Activated T-cell treated with anti-CD3 and anti-CD28 coated beads for 48 hours (primary cell): ENCODE measurements at regions not wholly inside any gene's neighbourhood (a gene's known extent, or its start where the extent isn't known, plus 50 kb on each side); places are given as distances from the start of the nearest gene placed in this dataset.
"Not testable (repeated sequence)": the region's sequence is repeated elsewhere in the genome, so short reads cannot be mapped to it uniquely, and the experiment has no call there.

Experiments
- DNase-seq: peaks from one replicate; pipeline ENCODE4 v3.0.0-alpha.2; 2020; ENCODE audit warnings: low read depth

DNA sequence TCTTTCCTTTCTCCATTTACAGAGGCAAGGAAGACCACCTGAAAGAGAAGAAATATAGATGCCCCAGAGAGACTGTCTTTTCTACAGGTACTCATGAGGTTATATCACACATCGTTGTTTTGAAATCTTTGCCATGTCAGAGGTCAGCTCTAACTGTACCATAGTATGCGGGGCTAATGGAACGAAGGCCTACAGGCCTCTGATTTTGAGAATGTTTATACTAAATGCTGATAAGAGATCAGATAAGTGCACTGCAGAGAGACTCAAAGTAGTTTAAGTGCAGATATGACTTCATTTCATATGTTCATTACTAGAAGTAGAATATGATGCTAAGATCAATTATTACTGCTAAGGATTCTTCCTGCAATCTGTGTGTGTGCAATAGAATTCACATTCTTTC, 1005.0 kb downstream of the GALC start:
- DNase-seq, result no peak

DNA sequence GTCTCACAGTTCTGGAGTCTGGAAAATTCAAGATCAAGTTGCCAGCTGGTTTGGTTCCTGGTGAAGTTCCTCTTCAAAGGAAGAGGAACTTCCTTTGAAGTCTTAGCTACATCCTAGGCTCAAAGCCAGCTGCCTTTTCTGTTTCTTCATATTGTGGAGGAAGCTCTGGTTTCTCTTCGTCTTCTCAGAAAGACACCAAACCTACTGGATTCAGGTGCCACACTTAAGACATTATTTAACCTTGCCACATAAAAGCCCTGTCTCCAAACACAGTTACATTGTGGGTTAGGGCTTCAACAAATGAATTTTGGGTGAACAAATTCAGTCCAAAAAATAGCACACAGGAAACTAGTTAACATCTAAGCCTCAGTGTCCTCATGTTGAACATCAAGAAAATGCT, 1019.8 kb downstream of the GALC start:
- DNase-seq, result no peak

DNA sequence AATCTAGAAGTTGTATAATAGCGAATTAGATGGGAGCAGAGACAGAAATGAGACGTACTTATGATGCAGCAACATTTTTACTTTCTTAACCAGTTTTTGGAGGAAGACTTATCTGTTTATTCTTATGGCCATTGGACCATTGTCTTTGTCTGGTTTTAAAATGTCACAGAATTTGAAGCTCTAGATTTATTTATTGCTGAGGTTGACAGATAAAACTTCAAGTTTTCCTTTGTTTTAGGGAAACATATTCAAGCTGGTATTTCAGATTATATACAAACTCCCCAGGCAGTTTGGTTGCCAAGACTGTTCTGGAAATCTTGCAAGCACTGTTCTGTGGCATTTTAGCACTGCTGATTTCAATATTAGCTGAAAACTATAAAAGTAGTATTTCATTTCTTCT, 1021.7 kb downstream of the GALC start:
- no peak for DNase-seq

DNA sequence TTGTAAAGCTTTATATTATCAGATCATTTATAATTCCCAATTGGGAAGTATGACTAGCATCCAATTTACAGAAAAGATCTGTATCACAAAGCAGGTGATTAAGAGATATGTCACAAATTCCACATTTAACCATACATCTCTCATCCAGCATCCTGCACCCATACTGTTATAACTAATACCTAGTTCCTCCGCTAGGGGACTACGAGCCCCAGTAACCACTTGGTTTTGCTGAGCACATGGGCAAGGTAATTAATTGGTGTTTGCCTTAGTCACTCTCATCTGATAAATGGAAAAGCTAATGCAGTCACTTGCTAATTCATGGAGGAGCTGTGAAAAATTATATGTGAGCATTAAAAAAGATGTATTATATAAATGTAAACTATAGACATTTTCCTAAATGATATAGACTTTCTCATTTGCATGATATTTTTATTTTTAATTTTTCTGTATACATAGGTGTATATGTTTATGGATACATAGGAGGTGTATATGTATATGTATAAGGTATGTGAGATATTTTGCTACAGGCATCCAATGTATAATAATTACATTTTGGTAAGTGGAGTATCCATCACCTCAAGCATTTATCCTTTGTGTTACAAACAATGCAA, 1031.8 kb downstream of the GALC start:
- no peak for DNase-seq

DNA sequence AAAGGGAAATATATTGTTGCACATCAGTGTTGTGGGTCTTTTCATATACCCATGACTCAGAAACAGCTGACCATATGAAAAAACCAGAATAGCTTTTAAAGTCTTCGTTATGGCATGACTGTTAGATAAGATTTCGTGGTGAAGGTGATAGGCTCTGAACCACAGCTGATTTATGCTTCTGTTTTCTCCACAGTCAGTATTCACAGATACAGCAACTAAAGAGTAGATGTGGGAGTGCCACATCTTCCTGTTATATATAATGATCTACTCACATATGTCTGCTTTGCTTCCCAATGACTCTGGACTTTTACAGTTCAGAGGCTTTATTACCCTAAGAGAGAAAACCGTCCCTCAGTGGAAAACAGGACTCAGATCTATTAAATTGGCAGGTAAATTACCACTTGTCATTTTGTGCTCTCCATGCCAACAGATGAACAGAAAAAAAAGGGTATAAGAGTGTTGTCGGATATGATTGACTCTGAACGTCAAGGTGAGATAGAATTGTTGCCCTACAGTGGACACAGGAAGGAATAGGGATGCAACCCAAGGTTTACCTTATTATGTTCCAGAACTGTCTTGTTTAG, 1037.1 kb downstream of the GALC start:
- no peak for DNase-seq

DNA sequence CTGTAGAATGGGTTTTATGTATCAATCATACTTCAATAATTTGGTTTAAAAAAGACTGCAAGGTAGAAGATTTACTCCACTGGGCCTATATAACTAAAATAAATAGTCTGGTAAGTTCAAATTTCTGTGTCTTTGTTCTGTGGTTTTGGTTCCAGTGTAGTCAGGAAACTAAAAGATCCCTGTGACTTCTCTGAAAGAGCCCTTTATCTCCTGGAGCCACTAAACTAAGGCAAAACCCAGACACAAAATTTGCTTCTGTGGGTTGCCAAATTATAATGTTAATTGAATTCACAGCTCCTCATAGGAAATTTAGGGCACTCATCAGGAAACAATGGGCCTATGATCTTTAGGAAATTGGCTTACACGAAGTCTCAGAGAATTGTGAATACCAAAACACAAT, 1038.4 kb downstream of the GALC start:
- no peak for DNase-seq

DNA sequence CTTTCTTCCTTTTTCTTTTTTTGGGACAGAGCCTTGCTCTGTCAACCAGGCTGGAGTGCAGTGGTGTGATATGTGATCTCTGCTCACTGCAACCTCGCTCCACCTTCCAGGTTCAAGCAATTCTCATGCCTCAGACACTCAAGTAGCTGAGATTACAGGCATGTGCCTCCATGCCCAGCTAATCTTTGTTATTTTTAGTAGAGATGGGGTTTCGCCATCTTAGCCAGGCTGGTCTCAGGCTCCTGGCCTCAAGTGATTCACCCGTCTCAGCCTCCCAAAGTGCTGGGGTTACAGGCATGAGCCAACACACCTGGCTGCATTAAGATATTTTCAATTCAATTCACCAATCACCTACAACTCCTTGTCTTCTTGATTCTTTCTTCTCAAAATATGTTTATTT, 1046.5 kb downstream of the GALC start:
- DNase-seq, result no peak

DNA sequence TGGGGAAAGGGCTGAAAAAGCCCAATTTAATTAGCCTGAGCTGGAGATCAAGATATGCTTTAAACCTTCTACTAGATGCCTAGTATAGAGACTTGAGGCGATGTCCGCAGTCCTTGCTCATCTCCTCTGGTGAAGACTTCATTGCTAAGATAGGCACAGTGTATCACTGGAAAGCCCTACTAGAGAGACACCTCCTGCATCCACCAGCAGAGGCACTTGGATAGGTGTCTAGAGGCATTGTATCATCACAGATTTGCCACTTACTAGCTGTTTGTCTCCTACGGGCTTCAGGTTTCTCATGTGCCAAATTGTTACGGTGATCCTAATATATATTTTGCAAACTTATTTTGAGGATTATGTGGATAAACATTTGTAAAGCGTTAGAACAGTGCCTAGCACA, 1048.5 kb downstream of the GALC start:
- no peak for DNase-seq

DNA sequence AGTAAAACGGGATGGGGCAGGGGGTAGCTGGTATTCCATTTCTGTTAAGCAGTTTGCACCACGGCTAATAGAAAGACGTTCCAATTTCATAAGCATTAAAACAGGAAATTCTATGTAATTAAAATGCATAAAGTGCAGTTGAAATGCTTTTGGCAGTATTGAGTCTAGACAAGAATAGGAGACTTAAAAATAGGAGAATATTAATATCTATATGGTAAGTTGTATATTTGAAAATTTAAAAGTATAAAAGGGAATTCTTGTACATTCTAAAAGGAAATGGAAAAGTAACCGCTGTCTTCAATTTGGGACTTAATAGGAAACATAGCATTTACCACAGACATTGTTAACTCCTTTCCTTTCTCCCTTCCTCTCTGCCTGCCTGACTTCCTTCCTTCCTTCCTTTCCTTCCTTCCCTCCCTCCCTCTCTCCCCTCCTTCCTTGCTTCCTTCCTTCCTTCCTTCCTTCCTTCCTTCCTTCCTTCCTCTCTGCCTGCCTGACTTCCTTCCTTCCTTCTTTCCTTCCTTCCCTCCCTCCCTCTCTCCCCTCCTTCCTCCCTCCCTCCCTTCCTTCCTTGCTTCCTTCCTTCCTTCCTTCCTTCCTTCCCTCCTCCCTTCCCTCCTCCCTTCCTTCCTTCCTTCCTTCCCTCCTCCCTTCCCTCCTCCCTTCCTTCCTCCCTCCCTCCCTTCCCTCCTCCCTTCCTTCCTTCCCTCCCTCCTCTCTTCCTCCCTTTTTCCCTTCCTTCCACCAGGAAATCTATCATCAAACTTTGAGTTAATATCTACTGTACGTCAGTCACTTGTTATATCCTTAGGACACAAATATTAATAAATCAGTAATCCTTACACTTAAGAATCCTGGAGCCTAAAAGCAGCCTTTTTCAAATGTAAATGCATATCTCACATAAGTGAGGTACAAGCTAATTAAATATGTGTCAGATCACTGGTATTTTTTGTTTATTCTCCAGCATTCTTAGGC, 1049.3 kb downstream of the GALC start:
- no peak for DNase-seq

DNA sequence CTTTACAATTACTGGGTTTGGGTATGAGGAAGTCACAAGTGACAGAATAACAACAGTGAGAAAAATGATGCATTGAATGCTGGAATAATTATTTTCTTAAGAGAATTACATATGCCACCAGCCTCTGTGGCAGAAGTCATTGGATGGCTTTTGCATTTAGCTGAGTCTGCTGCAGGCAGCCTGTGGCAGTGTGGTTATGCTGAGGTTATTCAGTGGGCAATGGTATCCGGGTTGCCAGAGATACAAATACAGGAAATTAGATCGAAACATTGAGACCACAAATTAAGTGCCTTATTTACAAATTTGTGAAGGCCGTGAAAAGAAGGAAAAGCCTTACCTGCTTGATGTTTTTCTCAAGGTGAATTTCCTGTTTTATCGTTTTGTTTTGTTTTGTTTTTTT, 1050.0 kb downstream of the GALC start:
- DNase-seq, result no peak

DNA sequence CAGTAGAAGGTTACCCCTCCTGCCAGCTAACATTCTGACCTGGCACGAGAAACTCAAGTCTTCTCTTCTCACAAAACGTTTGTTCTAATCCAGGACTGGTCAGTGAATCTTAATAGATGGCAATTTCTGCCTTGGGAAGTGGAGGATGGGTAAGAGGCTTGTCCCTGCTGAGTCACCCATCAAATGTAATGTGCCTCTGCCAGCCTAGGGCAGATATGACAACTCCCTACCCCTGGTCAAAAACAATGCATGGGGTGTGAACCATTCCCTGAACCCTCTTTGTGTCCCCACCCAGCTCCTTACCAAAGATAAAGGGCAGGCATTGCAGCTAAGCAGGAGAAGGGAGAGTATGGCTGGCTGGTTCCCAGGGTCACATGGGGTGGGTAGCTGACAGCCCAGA, 1052.9 kb downstream of the GALC start:
- no peak for DNase-seq

DNA sequence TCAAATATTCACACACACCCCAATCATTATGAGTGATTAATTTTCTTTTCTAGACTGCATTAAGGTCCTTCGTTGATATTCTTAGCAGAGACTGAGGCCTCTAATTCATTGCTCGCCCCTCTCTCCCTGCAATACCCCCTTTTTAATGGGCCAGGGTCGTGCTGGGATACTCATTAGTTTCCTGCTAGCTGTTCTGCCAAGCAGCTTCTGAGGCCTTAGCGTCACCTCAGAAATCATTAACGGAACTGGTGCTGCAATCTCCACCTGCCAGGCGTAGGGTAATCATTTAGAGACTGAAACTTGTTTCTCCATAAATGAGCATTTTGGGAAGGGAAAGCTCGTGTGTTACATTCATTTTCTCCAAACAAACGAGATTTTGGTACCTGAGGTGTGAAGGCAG, 1054.7 kb downstream of the GALC start:
- no peak for DNase-seq

DNA sequence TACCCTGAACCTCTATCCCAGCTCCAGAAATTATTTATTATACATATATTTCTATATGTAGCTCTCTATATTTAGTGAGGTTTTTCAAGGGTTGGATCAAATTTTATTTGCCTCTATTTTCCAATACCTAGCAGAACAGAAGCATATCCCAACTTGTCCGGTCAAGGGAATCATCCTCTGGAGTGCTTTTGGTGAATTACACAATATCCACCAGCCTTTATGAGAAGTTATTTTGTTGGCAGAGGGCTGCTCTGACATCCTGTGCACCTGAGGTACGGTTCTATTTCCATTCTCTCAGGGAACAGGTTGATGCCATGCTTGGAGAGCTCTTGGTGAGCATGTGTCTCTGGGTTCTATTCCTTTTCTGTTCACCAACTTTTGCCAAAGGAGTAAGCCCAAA, 1056.4 kb downstream of the GALC start:
- no peak for DNase-seq

DNA sequence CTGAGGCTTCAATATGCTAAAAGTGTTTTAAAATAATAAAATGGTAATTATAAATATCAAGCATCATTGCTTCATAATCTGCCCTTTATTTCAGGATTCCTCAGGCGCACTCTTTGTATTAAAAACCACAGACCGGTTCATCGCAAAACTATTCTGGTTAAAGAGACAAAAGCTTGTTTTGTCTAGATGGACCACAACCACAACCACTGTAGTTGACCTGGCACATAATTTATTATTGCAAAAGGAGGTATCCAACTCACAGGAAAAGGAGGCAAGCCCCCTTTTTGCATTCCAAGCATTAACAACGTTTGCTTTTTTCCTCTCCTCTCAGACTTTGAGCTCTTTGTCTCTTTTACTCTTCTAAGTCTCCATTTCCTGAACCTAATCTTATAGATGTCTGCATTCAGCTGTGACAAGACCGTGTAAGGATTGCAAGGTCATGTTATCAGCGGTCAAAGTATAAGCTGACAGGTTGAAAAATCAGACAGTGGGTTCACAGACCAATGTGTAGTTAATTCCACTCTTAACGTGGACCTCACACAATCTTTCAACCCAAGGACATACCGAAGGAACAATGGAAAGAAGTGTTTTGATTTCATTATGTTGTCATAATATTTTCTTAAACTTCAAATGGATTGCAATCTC, 1057.6 kb downstream of the GALC start:
- DNase-seq, result no peak

DNA sequence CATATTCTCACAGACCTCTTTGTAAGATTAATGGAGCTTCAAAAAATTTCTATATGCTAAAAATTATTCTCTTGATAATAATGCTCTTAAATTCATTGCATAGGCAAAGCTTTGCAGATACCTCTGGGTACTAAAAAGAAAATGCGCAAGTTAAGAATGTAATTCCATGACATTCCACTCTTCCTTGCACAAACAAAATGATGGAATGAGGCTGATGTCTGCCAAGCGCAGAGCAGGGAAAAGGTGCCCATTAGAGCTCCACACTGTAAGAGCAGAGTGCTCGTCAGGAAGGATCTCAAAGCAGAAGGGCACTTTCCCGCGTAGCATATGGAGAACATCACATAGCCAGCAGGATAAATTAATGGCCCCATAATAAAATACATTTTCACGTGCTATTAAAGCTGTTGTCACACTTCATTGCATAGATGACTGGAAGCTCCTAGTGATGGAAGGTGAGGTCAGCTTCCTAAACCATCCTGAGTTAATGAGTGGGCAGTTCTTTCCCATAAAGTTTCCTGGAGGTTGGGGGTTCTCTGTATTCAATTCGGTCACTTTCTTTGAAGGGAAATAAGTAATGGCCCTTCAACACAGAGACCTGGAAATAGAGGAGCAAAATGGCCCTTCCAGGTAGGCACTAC, 1058.9 kb downstream of the GALC start:
- no peak for DNase-seq

DNA sequence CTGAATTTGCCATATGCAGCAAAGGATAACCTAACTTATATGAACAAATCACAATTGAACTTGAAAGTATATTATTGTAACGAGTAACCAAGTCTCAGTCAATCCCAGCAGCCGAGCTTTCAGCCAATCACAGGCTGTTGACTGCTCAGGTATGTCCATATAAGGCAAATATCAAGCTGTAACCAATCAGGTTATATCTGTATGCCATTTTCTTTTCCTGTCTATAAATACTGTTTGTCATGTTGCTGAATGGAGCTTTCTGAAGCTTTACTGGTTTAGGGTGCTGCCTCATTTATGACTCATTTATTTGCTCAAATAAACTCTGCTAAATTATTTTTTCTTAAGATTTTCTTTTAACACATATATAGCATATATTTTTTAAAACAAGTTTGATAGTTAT, 1059.5 kb downstream of the GALC start:
- no peak for DNase-seq

DNA sequence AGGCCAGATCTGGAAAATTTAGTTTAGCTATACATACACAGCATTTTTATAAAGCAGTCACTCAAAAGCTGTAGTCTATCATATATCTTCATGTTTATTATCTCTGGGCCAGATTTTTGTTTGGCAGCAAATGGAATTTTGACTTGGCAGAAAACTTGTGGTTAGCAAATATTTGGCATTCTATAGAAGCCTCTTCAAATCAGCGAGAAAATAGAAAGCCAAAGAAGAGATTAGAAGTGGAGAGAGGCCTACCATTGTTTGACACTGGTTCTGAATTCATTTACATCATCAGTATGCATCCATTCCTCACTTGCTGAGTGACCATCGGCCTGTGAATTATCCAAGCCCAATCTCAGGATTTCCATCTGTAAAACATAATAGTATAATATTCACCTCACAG, 1077.6 kb downstream of the GALC start:
- no peak for DNase-seq

DNA sequence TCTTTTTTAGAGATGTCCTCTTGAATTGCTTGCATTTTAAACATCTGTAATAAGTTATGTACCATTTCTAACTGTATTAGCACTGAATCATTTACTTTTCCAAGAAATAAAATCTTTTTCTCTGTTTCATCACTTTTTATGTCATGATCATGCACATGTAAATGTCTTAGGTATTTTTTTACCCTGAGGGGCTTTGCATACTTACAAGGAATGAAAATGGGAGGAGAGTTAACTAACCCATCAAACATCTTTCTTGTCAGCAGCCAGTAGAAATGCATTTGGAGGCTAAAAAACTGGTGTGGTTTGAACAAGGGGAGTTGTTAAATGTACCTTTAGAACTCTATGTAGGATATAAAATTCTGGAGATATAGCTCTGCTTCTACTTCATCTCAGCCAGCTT, 1080.3 kb downstream of the GALC start:
- no peak for DNase-seq

DNA sequence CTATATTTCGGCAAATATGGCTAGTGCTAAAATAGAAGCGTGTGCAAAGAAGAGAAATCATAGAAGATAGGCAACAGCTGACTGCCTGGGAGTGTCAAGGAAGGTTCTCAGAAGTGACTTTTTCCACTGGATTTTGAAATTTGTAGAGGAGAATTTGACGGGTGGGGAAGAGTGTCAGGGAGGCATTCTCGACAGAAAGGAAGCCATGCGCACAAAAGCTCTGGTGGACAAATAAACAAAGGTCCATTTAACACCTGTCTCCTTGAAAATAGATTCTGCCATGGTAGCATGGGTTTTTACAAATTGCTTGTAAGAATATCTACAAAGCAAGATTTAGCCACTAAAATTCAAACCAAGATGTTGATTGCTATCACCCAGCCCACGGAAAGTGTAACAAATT, 1081.5 kb downstream of the GALC start:
- DNase-seq, result no peak

DNA sequence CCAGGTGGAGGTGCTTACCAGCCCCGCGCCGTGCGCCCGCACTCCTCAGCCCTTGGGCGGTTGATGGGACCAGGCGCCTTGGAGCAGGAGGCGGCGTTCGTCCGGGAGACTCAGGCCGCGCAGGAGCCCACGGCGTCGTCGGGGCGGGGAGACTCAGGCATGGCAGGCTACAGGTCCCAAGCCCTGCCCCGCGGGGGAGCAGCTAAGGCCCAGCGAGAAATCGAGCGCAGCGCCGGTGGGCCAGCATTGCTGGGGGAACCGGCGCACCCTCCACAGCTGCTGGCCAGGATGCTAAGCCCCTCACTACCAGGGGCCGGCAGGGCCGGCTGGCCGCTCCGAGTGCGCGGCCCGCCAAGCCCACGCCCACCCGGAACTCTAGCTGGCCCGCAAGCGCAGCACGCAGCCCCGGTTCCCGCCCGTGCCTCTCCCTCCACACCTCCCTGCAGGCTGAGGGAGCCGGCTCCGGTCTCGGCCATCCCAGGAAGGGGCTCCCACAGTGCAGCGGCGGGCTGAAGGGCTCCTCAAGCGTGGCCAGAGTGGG, 1087.5 kb downstream of the GALC start:
- not testable (repeated sequence) for DNase-seq

DNA sequence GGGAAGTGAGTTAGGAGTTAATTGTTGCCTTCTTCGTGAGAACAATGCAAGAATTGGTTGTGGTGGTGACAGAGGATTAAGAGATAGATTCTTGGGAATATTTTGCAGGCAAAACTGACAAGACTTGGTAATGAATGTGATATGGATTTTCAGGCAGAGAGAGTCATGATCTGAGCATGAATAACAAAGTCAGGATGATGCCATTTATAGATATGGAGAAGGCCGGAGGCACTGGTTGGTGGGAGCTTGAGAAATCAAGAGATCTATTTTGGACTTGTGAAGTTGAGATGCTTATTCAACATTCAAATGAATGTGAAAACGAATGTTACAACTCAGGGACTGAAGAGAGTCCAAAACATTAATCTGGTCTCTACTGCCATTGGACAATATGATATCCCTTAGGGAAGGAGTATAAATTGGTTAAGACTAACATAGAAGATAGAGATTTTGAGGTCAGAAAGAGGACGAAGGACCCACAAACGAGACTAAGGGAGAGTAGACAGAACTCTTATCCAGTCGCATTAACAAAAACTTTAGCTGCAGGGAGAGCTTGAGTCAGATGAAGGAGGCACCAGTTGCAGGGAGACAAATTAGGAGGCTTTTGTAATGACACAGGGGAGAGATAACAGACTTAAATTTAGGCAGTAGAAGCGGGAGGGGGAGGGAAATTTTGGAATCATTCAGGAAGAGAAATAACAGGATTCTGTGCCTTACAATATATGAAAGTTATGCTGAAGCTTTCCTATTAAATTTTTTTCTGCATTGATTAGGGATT, 1090.6 kb downstream of the GALC start:
- no peak for DNase-seq
